ENCODE measurements at regions not wholly inside any gene's neighbourhood (a gene's known extent, or its start where the extent isn't known, plus 50 kb on each side); places are given as distances from the start of the nearest gene placed in this dataset.

DNA sequence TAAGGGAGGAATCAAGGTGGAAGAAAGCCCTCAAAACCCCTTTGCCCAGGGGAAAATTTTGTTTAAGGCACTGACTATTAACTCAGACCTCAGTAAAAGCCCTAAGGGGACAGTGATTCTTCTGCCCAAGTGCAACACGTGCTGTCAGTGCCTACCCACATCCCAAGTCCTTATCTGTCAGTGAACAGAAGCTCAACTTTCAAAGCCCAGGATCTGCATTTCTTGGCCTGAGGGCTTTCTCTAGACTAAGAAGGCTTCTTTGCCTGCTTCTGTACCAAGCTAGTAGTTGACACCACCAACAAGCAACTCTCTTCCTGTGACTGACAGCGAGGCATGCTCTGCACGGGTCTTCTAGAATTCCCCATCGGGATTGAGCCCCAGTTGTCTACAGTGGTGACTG is 416.0 kb upstream of the SPTLC3 start:
- H3K36me3 ChIP-seq (ENCODE audit: control insufficient read depth in 2 of 3, insufficient read depth in 3 of 3, low read length in 3 of 3): no peaks in the 10 kb centered on the region
- no peak overlapping the region for H3K27ac ChIP-seq (ENCODE audit: low read depth, low read length)
- ChIA-PET CTCF (no interaction called here), POLR2A (no interaction called here)
- ATAC-seq (no peak), DNase-seq (no peak)
- no peak overlapping the region for H3K4me3 ChIP-seq (ENCODE audit: low read length)
- no peaks in the 10 kb centered on the region for H3K4me1 ChIP-seq (ENCODE audit: control insufficient read depth in 2 of 2, insufficient read depth in 2 of 2, low read length in 2 of 2)
- intact Hi-C loops (cut with micrococcal nuclease): no loop called here
- Mint-ChIP-seq H3K27ac (no peak overlapping the region), H3K36me3 (no peaks in the 10 kb centered on the region), H3K27me3 (no peaks in the 10 kb centered on the region), H3K4me3 (no peak overlapping the region), H3K4me1 (peaks cover 0 to 1% (median 0%) of the 10 kb centered on the region in 7 donors), H3K9me3 (peaks cover 0 to 17% (median 4%) of the 10 kb centered on the region in 11 donors)
- H3K9me3 ChIP-seq (ENCODE audit: control insufficient read depth in 2 of 3, low read length in 3 of 3): peaks cover 0 to 3% (median 0%) of the 10 kb centered on the region in 3 experiments
- H3K27me3 ChIP-seq (ENCODE audit: control insufficient read depth in 2 of 2, insufficient read depth in 2 of 2, low read length in 2 of 2): no peaks in the 10 kb centered on the region

DNA sequence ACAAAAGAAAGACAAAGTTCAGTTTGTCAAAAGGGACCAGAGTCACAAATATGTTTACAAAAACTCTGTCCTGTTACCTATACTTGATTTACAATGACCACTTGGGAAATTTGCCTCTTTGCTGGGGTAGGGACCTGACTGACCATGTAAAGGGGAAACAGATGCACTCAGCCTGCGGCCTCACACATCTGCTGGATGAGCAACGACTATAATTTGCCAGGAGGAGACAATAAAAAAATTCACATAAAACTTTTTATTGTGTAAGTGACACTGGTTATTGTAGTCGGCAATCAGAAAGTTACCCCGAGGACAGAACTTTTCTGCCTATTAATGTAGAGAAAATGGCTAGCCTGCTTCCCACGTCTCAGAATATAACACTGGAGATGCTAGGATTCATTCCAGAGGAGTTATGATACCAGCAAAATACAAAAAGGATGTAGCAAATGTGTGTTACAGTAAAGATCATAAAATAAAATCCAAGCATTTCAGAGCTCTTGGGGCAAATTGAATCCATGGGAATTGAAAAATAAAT is 415.4 kb upstream of the SPTLC3 start:
- intact Hi-C loops (cut with micrococcal nuclease): no loop called here
- ATAC-seq: no peak

DNA sequence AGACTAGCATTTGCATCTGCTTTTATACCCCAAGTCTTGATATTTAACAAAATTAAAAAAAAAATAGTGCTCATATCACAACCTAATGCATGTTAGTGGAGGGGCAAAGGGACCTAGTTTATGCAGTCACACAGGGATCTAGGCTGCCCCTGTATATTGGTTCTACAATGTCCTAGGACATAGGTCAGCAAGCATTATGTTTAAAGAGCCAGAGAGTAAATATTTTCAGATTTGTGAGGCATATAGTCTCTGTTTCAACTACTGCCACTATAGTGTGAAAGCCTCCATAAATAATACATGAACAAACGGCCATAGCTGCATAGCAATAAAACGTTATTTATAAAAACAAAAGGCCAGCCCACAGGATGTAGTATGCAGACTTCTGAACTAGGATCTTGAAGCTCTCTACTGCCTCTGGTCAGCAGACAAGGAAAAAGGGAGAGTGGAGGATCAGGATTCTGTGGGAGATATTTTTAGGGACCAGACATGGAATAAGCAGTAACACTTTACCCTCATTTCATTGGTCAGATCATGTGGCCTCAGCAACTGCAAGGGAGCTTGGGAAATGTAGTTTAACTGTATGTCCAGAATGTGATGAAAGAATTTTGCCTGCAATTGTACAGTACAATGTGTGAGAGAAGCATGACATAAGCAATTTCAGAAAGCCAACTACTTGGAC is 414.2 kb upstream of the SPTLC3 start:
- CTCF ChIA-PET: no interaction called here
- Mint-ChIP-seq H3K27ac (no peak overlapping the region), H3K9me3 (peaks cover 0 to 17% (median 4%) of the 10 kb centered on the region in 11 donors), H3K4me3 (no peak overlapping the region), H3K27me3 (no peaks in the 10 kb centered on the region), H3K36me3 (no peaks in the 10 kb centered on the region), H3K4me1 (peaks cover 0 to 1% (median 0%) of the 10 kb centered on the region in 7 donors)
- no peaks in the 10 kb centered on the region for H3K4me1 ChIP-seq (ENCODE audit: control insufficient read depth in 2 of 2, insufficient read depth in 2 of 2, low read length in 2 of 2)
- no peak for ATAC-seq
- POLR2A ChIA-PET: no interaction called here
- intact Hi-C loops (cut with micrococcal nuclease): no loop called here
- no peak overlapping the region for H3K4me3 ChIP-seq (ENCODE audit: low read length)
- H3K36me3 ChIP-seq (ENCODE audit: control insufficient read depth in 2 of 3, insufficient read depth in 3 of 3, low read length in 3 of 3): no peaks in the 10 kb centered on the region
- DNase-seq: no peak
- H3K9me3 ChIP-seq (ENCODE audit: control insufficient read depth in 2 of 3, low read length in 3 of 3): peaks cover 0 to 3% (median 0%) of the 10 kb centered on the region in 3 experiments
- peaks cover 0 to 2% of the 10 kb centered on the region in 2 donors for H3K27me3 ChIP-seq (ENCODE audit: control insufficient read depth in 2 of 2, insufficient read depth in 2 of 2, low read length in 2 of 2)
- H3K27ac ChIP-seq (ENCODE audit: low read depth, low read length): no peak overlapping the region

More for the DNA sequence above, 415.4 kb upstream of the SPTLC3 start:
- Mint-ChIP-seq H3K4me1 (peaks cover 0 to 1% (median 0%) of the 10 kb centered on the region in 7 donors), H3K4me3 (no peak overlapping the region), H3K27ac (no peak overlapping the region), H3K27me3 (no peaks in the 10 kb centered on the region), H3K36me3 (no peaks in the 10 kb centered on the region), H3K9me3 (peaks cover 0 to 17% (median 4%) of the 10 kb centered on the region in 11 donors)
- Histone ChIP-seq H3K27ac (ENCODE audit: low read depth, low read length) (no peak overlapping the region), H3K27me3 (ENCODE audit: control insufficient read depth in 2 of 2, insufficient read depth in 2 of 2, low read length in 2 of 2) (no peaks in the 10 kb centered on the region), H3K4me3 (ENCODE audit: low read length) (no peak overlapping the region), H3K4me1 (ENCODE audit: control insufficient read depth in 2 of 2, insufficient read depth in 2 of 2, low read length in 2 of 2) (no peaks in the 10 kb centered on the region), H3K9me3 (ENCODE audit: control insufficient read depth in 2 of 3, low read length in 3 of 3) (peaks cover 0 to 3% (median 0%) of the 10 kb centered on the region in 3 experiments), H3K36me3 (ENCODE audit: control insufficient read depth in 2 of 3, insufficient read depth in 3 of 3, low read length in 3 of 3) (no peaks in the 10 kb centered on the region)
- no peak for DNase-seq
- ChIA-PET POLR2A (no interaction called here), CTCF (no interaction called here)

DNA sequence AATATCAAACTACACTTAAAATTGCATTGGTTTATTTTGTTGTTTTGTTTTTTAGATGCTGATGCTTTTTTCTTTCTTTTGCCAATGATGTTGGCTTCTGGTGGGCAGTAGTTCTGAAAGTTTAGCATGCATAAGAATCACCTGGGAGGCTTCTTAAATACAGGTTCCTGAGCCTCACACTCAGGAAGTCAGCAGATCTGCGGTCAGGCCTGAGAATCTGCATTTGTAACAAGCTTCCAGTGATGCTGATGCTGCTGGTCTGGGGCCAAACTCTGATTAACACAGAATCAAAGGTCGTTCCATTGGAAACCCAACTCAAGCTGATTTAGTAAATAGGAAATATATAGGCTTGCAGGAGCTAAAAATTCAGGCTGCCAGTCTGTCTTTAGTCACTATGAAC is 412.9 kb upstream of the SPTLC3 start:
- DNase-seq (no peak), ATAC-seq (no peak)
- no peak overlapping the region for H3K4me3 ChIP-seq (ENCODE audit: low read length)
- intact Hi-C loops (cut with micrococcal nuclease): no loop called here
- Mint-ChIP-seq H3K27ac (no peak overlapping the region), H3K36me3 (no peaks in the 10 kb centered on the region), H3K4me3 (no peak overlapping the region), H3K9me3 (peaks cover 0 to 12% (median 4%) of the 10 kb centered on the region in 11 donors), H3K27me3 (no peaks in the 10 kb centered on the region), H3K4me1 (peaks cover 0 to 1% (median 0%) of the 10 kb centered on the region in 7 donors)
- CTCF ChIA-PET: no interaction called here
- no peaks in the 10 kb centered on the region for H3K36me3 ChIP-seq (ENCODE audit: control insufficient read depth in 2 of 3, insufficient read depth in 3 of 3, low read length in 3 of 3)
- POLR2A ChIA-PET: no interaction called here
- no peak overlapping the region for H3K27ac ChIP-seq (ENCODE audit: low read depth, low read length)
- H3K4me1 ChIP-seq (ENCODE audit: control insufficient read depth in 2 of 2, insufficient read depth in 2 of 2, low read length in 2 of 2): no peaks in the 10 kb centered on the region
- peaks cover 0 to 3% (median 0%) of the 10 kb centered on the region in 3 experiments for H3K9me3 ChIP-seq (ENCODE audit: control insufficient read depth in 2 of 3, low read length in 3 of 3)
- H3K27me3 ChIP-seq (ENCODE audit: control insufficient read depth in 2 of 2, insufficient read depth in 2 of 2, low read length in 2 of 2): peaks cover 0 to 2% of the 10 kb centered on the region in 2 donors

DNA sequence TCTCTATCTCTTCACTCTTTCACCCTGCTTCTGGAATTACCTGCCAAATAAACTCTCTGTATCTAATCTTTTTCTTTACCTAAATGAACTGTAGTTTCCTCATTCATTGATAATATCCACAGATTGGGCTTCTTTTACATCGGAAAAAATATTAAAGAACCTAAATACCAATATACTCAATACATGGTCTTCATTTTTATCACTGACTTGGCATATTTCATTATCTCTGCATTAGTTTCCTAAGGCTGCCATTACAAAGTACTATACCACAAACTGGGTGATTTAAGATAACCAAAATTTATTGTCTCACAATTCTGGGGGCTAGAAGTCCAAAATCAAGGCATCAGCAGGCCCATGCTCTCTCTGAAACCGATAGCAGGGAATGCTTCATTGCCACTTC is 411.9 kb upstream of the SPTLC3 start:
- Histone ChIP-seq H3K27ac (ENCODE audit: low read depth, low read length) (no peak overlapping the region), H3K36me3 (ENCODE audit: control insufficient read depth in 2 of 3, insufficient read depth in 3 of 3, low read length in 3 of 3) (no peaks in the 10 kb centered on the region), H3K27me3 (ENCODE audit: control insufficient read depth in 2 of 2, insufficient read depth in 2 of 2, low read length in 2 of 2) (peaks cover 0 to 2% of the 10 kb centered on the region in 2 donors), H3K4me1 (ENCODE audit: control insufficient read depth in 2 of 2, insufficient read depth in 2 of 2, low read length in 2 of 2) (no peaks in the 10 kb centered on the region), H3K9me3 (ENCODE audit: control insufficient read depth in 2 of 3, low read length in 3 of 3) (peaks cover 0 to 3% (median 0%) of the 10 kb centered on the region in 3 experiments), H3K4me3 (ENCODE audit: low read length) (no peak overlapping the region)
- intact Hi-C loops (cut with micrococcal nuclease): no loop called here
- no peak overlapping the region for H3K27ac Mint-ChIP-seq
- H3K27me3 Mint-ChIP-seq: no peaks in the 10 kb centered on the region
- peaks cover 0 to 6% (median 3%) of the 10 kb centered on the region in 11 donors for H3K9me3 Mint-ChIP-seq
- ATAC-seq (no peak), DNase-seq (no peak)
- H3K4me3 Mint-ChIP-seq: no peak overlapping the region
- H3K36me3 Mint-ChIP-seq: no peaks in the 10 kb centered on the region
- POLR2A ChIA-PET: no interaction called here
- CTCF ChIA-PET: no interaction called here
- H3K4me1 Mint-ChIP-seq: peaks cover 0 to 1% (median 0%) of the 10 kb centered on the region in 7 donors

DNA sequence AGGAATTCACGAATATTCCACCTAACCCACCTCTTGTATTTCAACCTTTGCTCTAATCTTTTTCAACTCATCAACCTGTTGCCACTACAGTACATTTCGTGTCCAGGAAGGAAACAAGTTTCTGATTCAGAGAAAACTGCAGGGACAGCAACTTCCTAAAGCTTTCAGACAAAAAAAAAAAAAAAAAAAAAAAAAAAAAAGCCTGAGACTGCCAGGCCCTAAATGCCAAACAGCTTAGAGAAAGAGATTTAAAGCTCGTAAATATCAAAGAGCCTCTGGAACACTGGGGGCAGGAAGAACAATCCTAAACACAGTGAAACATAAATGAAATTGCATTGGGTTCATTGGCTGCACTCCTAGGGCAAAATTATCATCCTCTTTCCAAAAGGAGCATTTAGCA is 411.2 kb upstream of the SPTLC3 start:
- intact Hi-C loops (cut with micrococcal nuclease): no loop called here
- H3K4me3 Mint-ChIP-seq: no peak overlapping the region
- H3K27ac Mint-ChIP-seq: no peak overlapping the region
- Histone ChIP-seq H3K27ac (ENCODE audit: low read depth, low read length) (no peak overlapping the region), H3K36me3 (ENCODE audit: control insufficient read depth in 2 of 3, insufficient read depth in 3 of 3, low read length in 3 of 3) (no peaks in the 10 kb centered on the region), H3K27me3 (ENCODE audit: control insufficient read depth in 2 of 2, insufficient read depth in 2 of 2, low read length in 2 of 2) (peaks cover 0 to 2% of the 10 kb centered on the region in 2 donors), H3K4me1 (ENCODE audit: control insufficient read depth in 2 of 2, insufficient read depth in 2 of 2, low read length in 2 of 2) (no peaks in the 10 kb centered on the region), H3K9me3 (ENCODE audit: control insufficient read depth in 2 of 3, low read length in 3 of 3) (peaks cover 0 to 3% (median 0%) of the 10 kb centered on the region in 3 experiments), H3K4me3 (ENCODE audit: low read length) (no peak overlapping the region)
- ATAC-seq: no peak
- CTCF ChIA-PET: no interaction called here
- H3K9me3 Mint-ChIP-seq: peaks cover 0 to 10% (median 0%) of the 10 kb centered on the region in 11 donors
- no peak for DNase-seq
- POLR2A ChIA-PET: no interaction called here
- H3K36me3 Mint-ChIP-seq: no peaks in the 10 kb centered on the region
- H3K4me1 Mint-ChIP-seq: peaks cover 0 to 1% (median 0%) of the 10 kb centered on the region in 7 donors
- H3K27me3 Mint-ChIP-seq: no peaks in the 10 kb centered on the region

DNA sequence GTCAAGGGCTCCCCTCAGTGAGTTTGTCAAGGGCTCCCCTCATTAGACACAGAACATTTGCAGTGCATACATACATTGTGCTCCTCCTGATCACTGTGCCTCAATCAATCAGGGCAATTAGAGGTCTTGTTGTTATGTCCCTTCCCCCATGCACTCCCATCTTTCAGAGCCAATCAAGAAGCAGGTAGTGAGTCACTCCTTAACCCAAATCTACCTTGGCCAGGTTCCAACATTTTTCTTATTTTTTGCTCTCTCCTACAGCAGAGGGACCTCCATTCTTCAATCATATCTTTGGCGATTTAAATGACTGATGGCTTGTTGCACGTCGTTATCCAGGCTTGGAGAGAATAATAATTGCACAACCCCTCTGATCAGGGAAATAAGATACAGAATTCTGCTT is 409.9 kb upstream of the SPTLC3 start:
- no peak overlapping the region for H3K27ac ChIP-seq (ENCODE audit: low read depth, low read length)
- no peak for DNase-seq
- CTCF ChIA-PET: no interaction called here
- Mint-ChIP-seq H3K36me3 (no peaks in the 10 kb centered on the region), H3K27me3 (no peaks in the 10 kb centered on the region), H3K9me3 (peaks cover 0 to 12% (median 0%) of the 10 kb centered on the region in 11 donors), H3K4me3 (no peak overlapping the region), H3K27ac (no peak overlapping the region), H3K4me1 (peaks cover 0 to 1% (median 0%) of the 10 kb centered on the region in 7 donors)
- no peaks in the 10 kb centered on the region for H3K4me1 ChIP-seq (ENCODE audit: control insufficient read depth in 2 of 2, insufficient read depth in 2 of 2, low read length in 2 of 2)
- POLR2A ChIA-PET: interaction anchor here (0.7 kb wide), 1 partner anchor 186 kb away, joined by 4 read pairs; no protein-coding TSS in a partner anchor
- H3K4me3 ChIP-seq (ENCODE audit: low read length): no peak overlapping the region
- ATAC-seq: no peak
- H3K27me3 ChIP-seq (ENCODE audit: control insufficient read depth in 2 of 2, insufficient read depth in 2 of 2, low read length in 2 of 2): peaks cover 0 to 2% of the 10 kb centered on the region in 2 donors
- peaks cover 0 to 3% (median 0%) of the 10 kb centered on the region in 3 experiments for H3K9me3 ChIP-seq (ENCODE audit: control insufficient read depth in 2 of 3, low read length in 3 of 3)
- H3K36me3 ChIP-seq (ENCODE audit: control insufficient read depth in 2 of 3, insufficient read depth in 3 of 3, low read length in 3 of 3): no peaks in the 10 kb centered on the region
- intact Hi-C loops (cut with micrococcal nuclease): no loop called here

Data from naive thymus-derived CD4-positive, alpha-beta T cell (primary cell).